ENCODE measurements at regions not wholly inside any gene's neighbourhood (a gene's known extent, or its start where the extent isn't known, plus 50 kb on each side); places are given as distances from the start of the nearest gene placed in this dataset.

DNA sequence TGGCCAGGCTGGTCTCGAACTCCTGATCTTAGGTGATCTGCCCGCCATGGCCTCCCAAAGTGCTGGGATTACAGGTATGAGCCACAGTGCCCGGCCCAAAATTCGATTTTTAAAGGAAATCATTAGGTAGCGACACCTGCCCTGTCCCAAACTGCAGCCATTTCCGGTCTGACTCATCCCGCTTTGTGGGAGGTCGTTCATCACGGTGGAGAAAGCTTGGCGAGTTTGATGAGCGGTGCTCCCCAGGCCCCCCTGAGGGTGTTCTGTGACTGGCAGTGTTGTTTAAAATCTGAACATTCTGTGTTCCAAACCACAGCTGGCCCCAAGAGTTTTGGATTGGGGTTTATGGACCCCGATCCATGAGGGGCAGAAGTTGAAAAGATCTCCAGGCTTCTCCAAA lies 53.0 kb upstream of the GLI2 start:
- ChIA-PET POLR2A (ENCODE audit: low non-redundant PET) (no interaction called here), CTCF (interaction anchor here (1.0 to 4.4 kb wide), 2 partner anchors 339 to 413 kb away, joined by 5 to 36 read pairs; no protein-coding TSS in a partner anchor)
- H3K27ac ChIP-seq: no peak overlapping the region
- TF ChIP-seq, protein P1, sequence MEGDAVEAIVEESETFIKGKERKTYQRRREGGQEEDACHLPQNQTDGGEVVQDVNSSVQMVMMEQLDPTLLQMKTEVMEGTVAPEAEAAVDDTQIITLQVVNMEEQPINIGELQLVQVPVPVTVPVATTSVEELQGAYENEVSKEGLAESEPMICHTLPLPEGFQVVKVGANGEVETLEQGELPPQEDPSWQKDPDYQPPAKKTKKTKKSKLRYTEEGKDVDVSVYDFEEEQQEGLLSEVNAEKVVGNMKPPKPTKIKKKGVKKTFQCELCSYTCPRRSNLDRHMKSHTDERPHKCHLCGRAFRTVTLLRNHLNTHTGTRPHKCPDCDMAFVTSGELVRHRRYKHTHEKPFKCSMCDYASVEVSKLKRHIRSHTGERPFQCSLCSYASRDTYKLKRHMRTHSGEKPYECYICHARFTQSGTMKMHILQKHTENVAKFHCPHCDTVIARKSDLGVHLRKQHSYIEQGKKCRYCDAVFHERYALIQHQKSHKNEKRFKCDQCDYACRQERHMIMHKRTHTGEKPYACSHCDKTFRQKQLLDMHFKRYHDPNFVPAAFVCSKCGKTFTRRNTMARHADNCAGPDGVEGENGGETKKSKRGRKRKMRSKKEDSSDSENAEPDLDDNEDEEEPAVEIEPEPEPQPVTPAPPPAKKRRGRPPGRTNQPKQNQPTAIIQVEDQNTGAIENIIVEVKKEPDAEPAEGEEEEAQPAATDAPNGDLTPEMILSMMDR (conservative IDR thresholded peaks at IDR 0.05; ENCODE audit: low read depth): no peak
- DNase-seq (ENCODE audit: low spot score): no peak

DNA sequence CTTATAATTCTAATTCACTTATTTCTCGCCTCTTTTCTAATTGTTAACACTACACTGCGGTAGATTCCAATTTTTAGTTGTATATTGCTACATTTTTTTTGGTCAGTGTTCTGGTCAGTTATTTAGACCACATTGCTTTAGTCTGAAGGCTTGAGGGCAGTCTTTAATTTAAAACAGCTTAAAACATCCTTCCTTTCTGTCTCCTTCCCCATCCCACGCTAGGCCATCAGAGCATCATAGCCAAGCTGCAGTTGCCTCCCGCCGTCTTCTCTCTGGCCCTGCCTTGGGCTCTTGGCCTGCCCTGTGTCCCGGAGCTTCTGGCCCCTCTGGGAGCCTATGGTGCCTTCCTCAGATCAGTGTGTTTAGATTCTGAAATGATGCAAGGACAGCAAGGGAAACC lies 52.6 kb upstream of the GLI2 start:
- DNase-seq (ENCODE audit: low spot score): no peak
- H3K27ac ChIP-seq: no peak overlapping the region
- ChIA-PET CTCF (no interaction called here), POLR2A (ENCODE audit: low non-redundant PET) (no interaction called here)
- TF ChIP-seq, protein P1 (conservative IDR thresholded peaks at IDR 0.05; ENCODE audit: low read depth): no peak

DNA sequence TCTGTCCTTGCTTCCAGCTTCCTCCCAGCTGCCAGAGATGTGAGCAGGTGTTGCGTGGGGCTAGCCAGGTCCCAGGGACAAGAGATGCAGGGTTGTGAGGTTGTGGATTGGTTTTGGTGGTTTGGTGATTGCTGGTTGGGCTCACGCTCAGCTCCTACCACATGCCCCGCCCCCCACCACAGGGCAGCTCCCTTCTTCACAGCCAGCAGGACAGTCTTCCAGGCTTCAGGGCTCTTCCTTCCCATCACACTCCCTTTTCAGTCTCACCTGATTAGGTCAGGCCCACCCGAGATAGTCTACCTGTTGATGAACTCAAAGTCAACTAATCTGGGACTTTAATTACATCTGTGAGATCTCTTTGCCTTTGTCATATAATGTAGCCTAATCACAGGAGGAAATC lies 52.0 kb upstream of the GLI2 start:
- H3K27ac ChIP-seq: no peak overlapping the region
- ChIA-PET POLR2A (ENCODE audit: low non-redundant PET) (no interaction called here), CTCF (interaction anchor here (0.6 kb wide), 2 partner anchors 153 to 293 kb away, joined by 3 read pairs; no protein-coding TSS in a partner anchor)
- no peak for DNase-seq (ENCODE audit: low spot score)
- TF ChIP-seq, protein P1 (conservative IDR thresholded peaks at IDR 0.05; ENCODE audit: low read depth): no peak

DNA sequence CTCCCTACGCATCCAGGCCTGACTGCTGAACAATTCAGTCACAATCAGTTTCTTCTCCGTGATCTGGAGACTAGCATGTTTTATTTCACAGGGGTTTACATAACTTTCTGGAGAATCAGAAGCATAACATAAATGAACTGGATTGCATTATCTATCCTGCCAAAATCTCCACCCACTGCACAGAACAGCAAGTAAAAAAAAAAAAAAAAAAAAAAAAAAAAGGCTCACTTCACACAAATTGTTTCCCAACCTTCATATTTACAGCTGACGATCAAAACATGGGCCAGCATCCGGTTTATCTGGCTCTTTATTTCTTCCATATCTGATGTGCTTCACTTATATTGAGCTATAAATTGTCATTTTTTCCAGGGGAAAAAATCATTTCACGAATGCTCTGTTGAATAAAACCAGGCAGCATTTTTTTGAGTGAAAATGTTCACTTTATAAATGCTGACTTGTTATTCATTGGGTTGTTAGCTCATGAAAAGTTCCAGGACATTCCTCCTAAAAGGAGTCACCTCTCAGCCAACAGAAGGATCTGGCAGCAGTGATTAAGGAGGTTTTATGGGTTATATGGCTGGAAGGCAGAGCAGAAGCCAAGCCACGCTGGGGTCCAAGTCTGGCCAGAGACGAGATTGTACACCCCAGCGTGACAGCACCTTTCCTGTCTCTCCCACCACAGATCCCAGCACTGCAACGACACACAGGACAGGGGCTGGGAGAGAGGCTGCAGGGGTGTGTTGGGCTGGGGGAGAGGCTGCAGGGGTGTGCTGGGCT lies 51.2 kb upstream of the GLI2 start:
- TF ChIP-seq, protein P1 (conservative IDR thresholded peaks at IDR 0.05; ENCODE audit: low read depth): no peak
- H3K27ac ChIP-seq: no peak overlapping the region
- DNase-seq (ENCODE audit: low spot score): no peak
- CTCF ChIA-PET: interaction anchor here (0.6 to 1.3 kb wide), 5 partner anchors 28 to 341 kb away, joined by 3 read pairs; no protein-coding TSS in a partner anchor
- POLR2A ChIA-PET (ENCODE audit: low non-redundant PET): no interaction called here

DNA sequence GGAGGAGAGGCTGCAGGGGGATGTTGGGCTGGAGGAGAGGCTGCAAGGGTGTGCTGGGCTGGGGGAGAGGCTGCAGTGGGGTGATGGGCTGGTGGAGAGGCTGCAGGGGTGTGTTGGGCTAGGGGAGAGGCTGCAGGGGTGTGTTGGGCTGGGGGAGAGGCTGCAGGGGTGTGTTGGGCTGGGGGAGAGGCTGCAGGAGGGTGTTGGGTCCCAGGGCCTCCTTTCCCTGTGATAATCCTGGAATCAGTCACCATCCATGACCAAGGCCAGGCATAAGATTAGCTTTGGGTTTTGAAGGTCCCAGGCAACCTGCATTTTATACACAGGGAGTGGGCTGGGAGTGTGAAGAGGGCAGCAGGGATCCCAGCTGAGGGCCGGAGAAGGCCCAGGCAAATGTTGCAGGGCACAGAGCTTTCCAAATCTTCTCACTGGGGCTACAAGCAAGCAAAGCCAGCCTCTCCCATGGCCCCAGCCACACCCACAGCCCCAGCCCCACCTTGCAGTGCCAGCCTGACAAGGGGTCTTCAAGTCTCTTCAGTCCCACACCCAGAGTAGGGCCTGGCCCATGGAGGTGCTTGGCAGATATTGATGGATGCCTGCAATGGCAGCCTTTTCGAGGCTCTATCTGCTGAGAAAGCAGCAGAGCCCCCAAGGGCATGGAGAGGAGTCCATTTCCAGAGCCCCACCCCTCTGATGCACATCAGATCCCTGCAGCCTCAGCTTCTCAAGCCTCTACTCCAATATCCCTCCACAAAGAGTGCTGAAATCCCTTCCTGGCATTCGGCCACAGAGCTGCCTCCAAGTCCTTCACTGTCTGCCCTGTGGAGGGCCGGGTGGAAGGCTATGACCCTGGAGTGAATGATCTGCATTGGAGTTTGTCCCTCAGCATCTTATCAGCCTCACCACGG lies 50.3 kb upstream of the GLI2 start:
- ChIA-PET CTCF (interaction anchor here (0.5 to 1.3 kb wide), 4 partner anchors 8 to 414 kb away, joined by 3 to 5 read pairs (median 4); no protein-coding TSS in a partner anchor), POLR2A (ENCODE audit: low non-redundant PET) (no interaction called here)
- TF ChIP-seq, protein P1 (conservative IDR thresholded peaks at IDR 0.05; ENCODE audit: low read depth): no peak
- DNase-seq (ENCODE audit: low spot score): no peak
- H3K27ac ChIP-seq: no peak overlapping the region
